Testis (tissue), 2 donors: ENCODE measurements at regions not wholly inside any gene's neighbourhood (a gene's known extent, or its start where the extent isn't known, plus 50 kb on each side); places are given as distances from the start of the nearest gene placed in this dataset.

Source experiments
- CTCF ChIP-seq, 3 experiments: fragments of 450-650 bp in 2 of 3; fragments of 200-600 bp in 1 of 3; sonication (generic) in 1 of 3; IDR thresholded peaks; one replicate each; pipeline ENCODE4 v1.5.1; 2016 to 2019; ENCODE audit warnings: antibody characterized with exemption in 3 of 3, mild to moderate bottlenecking in 2 of 3, moderate library complexity in 1 of 3
- POLR2A ChIP-seq: fragments of 450-650 bp; IDR thresholded peaks from one replicate; pipeline ENCODE4 v1.6.1; 2017; ENCODE audit warnings: antibody characterized with exemption, mild to moderate bottlenecking, moderate library complexity

DNA sequence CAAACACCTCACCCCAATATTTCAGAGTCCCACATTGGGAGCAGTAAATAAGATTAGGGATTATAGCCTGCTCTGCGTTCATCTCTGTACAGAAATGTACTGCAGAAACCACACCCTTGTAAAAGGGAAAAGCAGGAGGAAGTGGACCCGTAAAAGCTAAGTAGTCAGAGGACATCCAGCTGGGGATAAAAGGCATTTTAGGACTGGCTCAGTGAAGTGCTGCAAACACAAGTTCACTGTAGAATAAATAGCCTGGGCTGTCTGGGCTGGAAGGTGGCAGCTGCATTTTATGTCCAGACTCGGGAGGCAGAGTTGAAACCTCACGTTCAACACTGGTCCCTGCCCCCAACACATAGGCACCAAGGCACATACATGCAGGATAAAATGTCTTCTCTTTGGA lies 178.7 kb upstream of the FAT1 start:
- TF ChIP-seq CTCF (IDR thresholded peaks at IDR 0.05) (no peak), POLR2A (no peak)
